Mesodermal cell (in vitro differentiated cells): ENCODE measurements at regions not wholly inside any gene's neighbourhood (a gene's known extent, or its start where the extent isn't known, plus 50 kb on each side); places are given as distances from the start of the nearest gene placed in this dataset.

ENCODE experiments used
- H3K27ac ChIP-seq: 2 replicates; pipeline ENCODE4 v1.7.0; 2013; ENCODE audit warnings: mild to moderate bottlenecking, low read depth, low read length, moderate library complexity; ENCODE audit not compliant: severe bottlenecking
- H3K36me3 ChIP-seq: 2 replicates; pipeline ENCODE4 v1.7.1; 2013; ENCODE audit warnings: mild to moderate bottlenecking, low read length, moderate library complexity; ENCODE audit not compliant: control insufficient read depth, insufficient read depth
- H3K4me1 ChIP-seq: one replicate; pipeline ENCODE4 v1.7.1; 2013; ENCODE audit warnings: mild to moderate bottlenecking, low read length; ENCODE audit not compliant: insufficient read depth, control insufficient read depth, poor library complexity, severe bottlenecking
- H3K4me3 ChIP-seq: 2 replicates; pipeline ENCODE4 v1.7.0; 2013; ENCODE audit warnings: low read length, control low read depth, mild to moderate bottlenecking; ENCODE audit not compliant: insufficient read depth, poor library complexity, severe bottlenecking; ENCODE audit errors: extremely low read depth
- H3K9me3 ChIP-seq: 2 replicates; pipeline ENCODE4 v1.7.1; 2013; ENCODE audit warnings: mild to moderate bottlenecking, low read length, moderate library complexity; ENCODE audit not compliant: control insufficient read depth
- WGBS, 2 experiments: methylation state at CpG; one replicate each; pipeline ENCODE4 v1.1.5; 2013; ENCODE audit warnings: missing lambda C conversion rate in 2 of 2; ENCODE audit not compliant: insufficient coverage in 2 of 2; 5-methylcytosine and 5-hydroxymethylcytosine counted together

DNA sequence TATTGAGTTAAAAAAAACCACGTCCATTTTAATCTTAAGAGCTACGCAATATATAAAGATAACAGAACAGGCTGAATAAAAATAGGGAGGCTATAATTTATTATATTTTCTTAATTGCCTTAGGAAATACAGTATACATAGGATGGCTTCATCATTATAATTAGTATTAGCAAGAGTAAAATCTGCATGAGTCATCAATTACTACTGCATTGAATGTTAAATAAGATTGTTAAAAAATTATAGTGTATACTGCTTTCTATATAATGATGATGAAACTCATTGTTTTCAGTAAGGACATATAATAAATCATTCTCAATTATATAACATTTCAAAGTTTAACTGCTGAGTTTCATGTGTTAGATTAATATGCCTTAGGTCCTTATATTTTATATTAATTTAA lies 133.4 kb upstream of the GRID2 start:
- no CpG with 5 or more reads among the region's 2 CpGs for WGBS, 2 experiments
- Histone ChIP-seq H3K36me3 (no peaks in the 10 kb centered on the region), H3K4me3 (no peak overlapping the region), H3K9me3 (no peaks in the 10 kb centered on the region), H3K4me1 (no peaks in the 10 kb centered on the region), H3K27ac (no peak overlapping the region)

DNA sequence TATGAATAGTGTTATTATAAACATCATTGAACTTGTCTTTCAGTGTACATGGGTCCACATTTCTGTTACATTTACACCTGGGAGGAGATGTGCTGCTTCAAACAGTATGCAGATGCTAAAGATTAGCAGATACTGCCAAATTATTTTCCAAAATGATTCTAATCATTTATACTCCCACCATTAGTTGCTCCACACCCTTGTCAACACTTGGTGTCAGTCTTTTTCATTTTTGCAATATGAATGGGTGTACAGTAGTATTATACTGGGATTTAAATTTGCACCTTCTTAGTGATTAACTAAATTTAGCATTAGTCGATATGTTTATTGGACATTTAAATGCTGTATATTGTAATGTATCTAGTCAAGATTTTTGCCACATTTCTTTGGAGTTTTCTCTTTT lies 131.6 kb upstream of the GRID2 start:
- no peaks in the 10 kb centered on the region for H3K9me3 ChIP-seq
- H3K36me3 ChIP-seq: no peaks in the 10 kb centered on the region
- H3K27ac ChIP-seq: no peak overlapping the region
- H3K4me1 ChIP-seq: no peaks in the 10 kb centered on the region
- WGBS, 2 experiments: no CpG with 5 or more reads among the region's 1 CpG
- no peak overlapping the region for H3K4me3 ChIP-seq

DNA sequence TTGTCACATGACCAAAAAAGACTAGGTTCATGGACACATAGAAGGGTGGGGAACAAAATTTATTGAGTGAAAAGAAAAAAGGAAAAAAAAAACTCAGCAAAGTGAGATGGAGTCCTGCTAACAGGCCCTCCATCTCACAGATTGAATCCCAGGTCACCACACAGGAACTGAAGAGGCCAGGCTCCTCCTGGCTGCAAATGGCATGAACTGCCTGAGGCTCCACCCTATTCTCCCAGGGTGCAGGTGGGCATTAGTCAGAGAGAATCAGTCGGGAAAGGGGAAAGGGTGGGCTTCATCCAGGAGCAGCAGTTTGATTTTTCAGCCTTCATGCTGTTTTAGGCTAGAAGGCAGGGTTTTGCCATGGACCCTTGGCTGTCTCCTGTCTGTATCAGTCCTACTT lies 128.5 kb upstream of the GRID2 start:
- H3K27ac ChIP-seq: no peak overlapping the region
- no peaks in the 10 kb centered on the region for H3K4me1 ChIP-seq
- no peaks in the 10 kb centered on the region for H3K9me3 ChIP-seq
- 20% methylated on average over 1 of the region's 1 CpG; no CpG with 5 or more reads in 1 of the 2 experiments for WGBS, 2 experiments
- no peaks in the 10 kb centered on the region for H3K36me3 ChIP-seq
- no peak overlapping the region for H3K4me3 ChIP-seq

DNA sequence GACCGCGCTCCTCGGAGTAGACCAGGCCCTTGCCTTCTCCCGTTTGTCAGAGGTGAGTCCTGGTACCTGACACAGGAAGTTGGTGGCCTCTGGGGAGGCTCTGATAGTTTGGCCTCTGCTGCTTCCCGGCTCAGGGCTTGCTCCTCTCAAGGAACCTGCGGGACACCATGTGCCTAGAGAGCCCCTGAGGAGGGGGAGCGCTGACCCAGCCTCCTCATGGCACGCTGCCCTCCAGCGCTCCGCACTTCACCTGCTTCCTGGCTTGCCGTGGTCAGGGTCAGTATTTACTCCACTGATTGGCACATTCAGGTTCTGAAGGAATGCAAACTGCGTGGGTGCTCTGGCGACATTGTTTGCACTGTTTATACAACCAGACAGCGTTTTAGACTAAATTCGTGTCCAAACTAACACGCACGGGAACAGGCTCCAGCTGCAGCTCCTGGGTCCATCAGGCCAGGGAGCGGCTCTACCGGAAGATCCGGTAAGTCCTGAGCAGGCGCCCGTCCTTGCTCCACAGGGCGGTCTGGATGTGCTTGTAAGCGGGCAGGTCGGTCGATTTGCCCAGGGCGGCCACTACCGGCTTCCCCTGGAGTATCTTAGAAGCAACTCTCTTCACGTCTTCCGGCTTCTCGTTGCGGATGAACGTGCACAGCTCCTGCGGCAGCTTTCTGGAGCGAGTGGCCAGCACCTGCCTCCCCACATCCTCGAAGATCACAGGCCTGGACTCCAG lies 121.6 kb upstream of the GRID2 start:
- H3K9me3 ChIP-seq: peaks cover 6% of the 10 kb centered on the region
- H3K27ac ChIP-seq: no peak overlapping the region
- H3K4me1 ChIP-seq: no peaks in the 10 kb centered on the region
- no peak overlapping the region for H3K4me3 ChIP-seq
- 96% methylated on average over 29 to 36 of the region's 36 CpGs for WGBS, 2 experiments
- H3K36me3 ChIP-seq: no peaks in the 10 kb centered on the region

DNA sequence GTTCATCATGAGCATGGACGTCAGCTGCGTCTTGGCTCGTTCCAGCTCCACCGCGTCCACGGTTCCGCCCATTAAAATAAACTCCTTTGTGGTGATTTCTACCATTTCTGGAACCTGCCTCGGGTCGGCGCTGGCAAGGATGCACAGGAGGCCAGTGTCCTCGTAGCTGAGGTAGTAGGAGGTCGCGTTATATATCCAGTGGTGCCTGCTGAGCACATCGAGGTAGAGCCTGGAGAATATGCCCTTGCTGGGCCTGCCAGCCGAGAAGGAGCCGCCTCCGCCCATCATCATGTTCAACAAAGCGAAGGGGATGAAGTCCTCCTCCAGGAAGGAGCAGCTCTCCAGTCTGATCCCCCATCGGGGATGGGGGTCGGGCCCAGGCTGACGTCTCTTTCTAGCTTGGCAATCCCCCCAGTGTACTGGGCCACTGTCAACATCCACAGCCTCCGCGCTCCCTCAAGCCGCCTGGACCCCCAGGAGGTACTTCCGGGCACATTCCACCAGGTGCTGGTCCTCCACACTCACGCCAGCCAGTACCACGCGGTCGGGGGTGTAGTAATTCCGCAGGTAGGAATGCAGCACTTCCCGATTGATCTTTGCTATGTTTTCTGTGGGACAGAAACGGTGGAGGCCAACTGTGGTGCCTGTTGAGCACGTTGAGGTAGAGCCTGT lies 120.9 kb upstream of the GRID2 start:
- 93% methylated on average over 29 to 31 of the region's 33 CpGs for WGBS, 2 experiments
- no peaks in the 10 kb centered on the region for H3K4me1 ChIP-seq
- H3K9me3 ChIP-seq: peaks cover 6% of the 10 kb centered on the region
- H3K4me3 ChIP-seq: no peak overlapping the region
- no peaks in the 10 kb centered on the region for H3K36me3 ChIP-seq
- no peak overlapping the region for H3K27ac ChIP-seq

DNA sequence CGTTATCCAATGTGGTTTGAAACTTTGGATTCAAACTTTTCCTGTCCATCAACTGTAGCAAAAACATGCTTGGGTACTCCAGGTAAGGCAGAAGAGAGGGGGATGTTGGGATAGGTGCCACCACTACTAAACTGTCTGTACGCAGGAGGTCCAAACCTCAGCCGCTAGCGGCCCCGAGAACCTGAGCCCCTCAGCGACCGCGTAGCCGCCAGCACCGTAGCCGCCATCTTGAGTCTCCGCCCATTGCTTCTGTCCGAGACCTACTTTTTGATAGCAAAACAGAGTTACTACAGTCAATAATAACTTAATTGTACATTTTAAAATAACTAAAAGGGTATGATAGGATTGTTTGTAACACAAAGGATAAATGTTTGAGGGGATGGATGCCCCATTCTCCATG lies 119.9 kb upstream of the GRID2 start:
- Histone ChIP-seq H3K4me1 (no peaks in the 10 kb centered on the region), H3K27ac (no peak overlapping the region), H3K9me3 (peaks cover 6% of the 10 kb centered on the region), H3K4me3 (no peak overlapping the region), H3K36me3 (no peaks in the 10 kb centered on the region)
- 95 to 97% methylated on average over 4 to 9 of the region's 13 CpGs for WGBS, 2 experiments

DNA sequence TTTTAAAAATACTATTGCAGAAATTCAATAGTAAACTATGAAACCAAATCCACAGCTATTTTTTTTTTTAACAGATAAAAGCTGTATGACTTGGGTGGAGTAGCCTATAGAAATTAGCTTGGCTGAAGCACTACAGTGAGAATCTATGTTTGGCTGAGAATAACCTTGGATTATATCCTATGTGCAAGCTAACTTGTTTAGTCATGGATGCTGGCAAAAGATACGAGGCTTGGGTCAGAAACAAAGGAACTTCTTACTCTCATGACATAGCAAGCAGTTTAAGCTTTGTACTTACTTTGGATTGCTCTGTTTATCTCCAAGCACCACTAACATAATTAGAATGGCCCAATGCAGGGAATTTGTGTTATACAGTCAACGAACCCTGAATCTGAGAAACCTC lies 119.2 kb upstream of the GRID2 start:
- no peak overlapping the region for H3K27ac ChIP-seq
- no peaks in the 10 kb centered on the region for H3K36me3 ChIP-seq
- H3K4me1 ChIP-seq: no peaks in the 10 kb centered on the region
- 56% methylated on average over 1 of the region's 2 CpGs; no CpG with 5 or more reads in 1 of the 2 experiments for WGBS, 2 experiments
- peaks cover 6% of the 10 kb centered on the region for H3K9me3 ChIP-seq
- H3K4me3 ChIP-seq: no peak overlapping the region

DNA sequence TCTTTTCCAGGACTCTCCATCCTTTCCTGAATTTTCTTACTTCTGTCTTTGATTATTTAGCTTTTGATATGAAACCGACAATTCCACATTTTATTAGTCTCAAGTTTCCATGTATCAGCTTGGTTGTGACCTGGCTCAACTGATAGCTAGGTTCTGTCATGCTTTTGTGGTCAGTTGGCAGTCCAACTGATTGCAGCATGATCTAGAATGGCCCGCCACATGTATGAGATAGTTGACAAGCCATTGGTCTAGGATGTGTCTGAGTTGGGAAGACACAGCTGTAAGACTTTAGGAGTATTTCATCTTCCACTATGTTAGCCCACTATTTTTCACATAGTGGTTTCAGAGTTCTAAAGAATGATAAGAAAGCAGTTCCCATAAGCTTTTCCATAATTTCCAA lies 117.5 kb upstream of the GRID2 start:
- no peaks in the 10 kb centered on the region for H3K36me3 ChIP-seq
- no peak overlapping the region for H3K27ac ChIP-seq
- peaks cover 6% of the 10 kb centered on the region for H3K9me3 ChIP-seq
- H3K4me1 ChIP-seq: no peaks in the 10 kb centered on the region
- WGBS, 2 experiments: no CpG with 5 or more reads among the region's 2 CpGs
- no peak overlapping the region for H3K4me3 ChIP-seq

DNA sequence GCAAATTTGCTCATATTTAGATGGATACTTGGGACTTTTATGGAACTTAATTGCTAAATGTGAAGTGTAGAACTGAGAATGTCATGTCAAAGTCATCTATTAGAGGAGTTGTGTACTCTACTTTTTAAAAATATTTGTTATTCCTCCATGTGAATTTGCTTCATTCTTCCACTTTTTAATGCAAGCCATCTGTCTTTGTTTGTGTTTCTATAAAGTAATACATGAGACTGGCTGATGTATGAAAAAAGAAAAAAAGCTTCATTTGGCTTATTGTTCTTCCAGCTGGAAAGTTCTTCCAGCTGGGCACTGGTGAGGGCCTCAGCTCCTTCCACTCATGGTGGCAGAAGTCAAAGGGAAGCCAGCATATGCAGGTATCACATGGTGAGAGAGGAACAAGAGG lies 114.6 kb upstream of the GRID2 start:
- Histone ChIP-seq H3K4me3 (no peak overlapping the region), H3K27ac (no peak overlapping the region), H3K9me3 (no peaks in the 10 kb centered on the region), H3K4me1 (no peaks in the 10 kb centered on the region), H3K36me3 (no peaks in the 10 kb centered on the region)

DNA sequence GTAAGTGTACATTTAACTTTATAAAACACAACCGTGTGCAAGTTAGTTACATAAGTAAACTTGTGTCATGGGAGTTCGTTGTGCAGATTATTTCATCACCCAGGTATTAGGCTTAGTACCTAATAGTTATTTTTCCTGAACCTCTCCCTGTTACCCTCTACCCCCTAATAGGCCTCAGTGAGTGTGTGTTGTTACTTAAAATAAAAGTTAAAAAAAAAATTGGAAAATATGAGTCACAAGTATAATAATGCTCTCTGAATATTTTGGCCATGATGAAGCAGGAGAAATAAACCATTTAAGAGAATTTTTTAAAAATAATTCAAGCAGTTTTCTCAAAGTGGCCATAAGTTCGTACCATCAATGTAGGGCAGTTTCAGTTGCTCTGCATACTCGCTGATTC lies 105.1 kb upstream of the GRID2 start:
- WGBS, 2 experiments: 100% methylated on average over 1 of the region's 4 CpGs; no CpG with 5 or more reads in 1 of the 2 experiments
- Histone ChIP-seq H3K4me1 (no peaks in the 10 kb centered on the region), H3K9me3 (no peaks in the 10 kb centered on the region), H3K36me3 (no peaks in the 10 kb centered on the region), H3K4me3 (no peak overlapping the region), H3K27ac (no peak overlapping the region)

DNA sequence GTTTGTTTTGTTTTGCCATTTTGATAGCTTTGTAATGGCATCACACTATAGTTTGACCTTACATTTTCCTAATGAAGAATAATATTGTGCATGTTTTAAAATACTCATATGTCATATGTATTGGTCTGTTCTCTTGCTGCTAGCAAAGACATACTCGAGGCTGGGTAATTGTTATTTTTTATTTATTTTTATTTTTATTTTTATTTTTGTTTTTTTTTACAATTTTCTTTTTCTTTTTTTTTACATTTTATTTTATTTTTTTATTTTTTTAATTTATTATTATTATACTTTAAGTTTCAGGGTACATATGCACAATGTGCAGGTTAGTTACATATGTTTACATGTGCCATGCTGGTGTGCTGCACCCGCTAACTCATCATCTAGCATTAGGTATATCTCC lies 104.6 kb upstream of the GRID2 start:
- no peak overlapping the region for H3K4me3 ChIP-seq
- no peaks in the 10 kb centered on the region for H3K4me1 ChIP-seq
- H3K9me3 ChIP-seq: no peaks in the 10 kb centered on the region
- WGBS, 2 experiments: no CpG with 5 or more reads among the region's 2 CpGs
- no peak overlapping the region for H3K27ac ChIP-seq
- H3K36me3 ChIP-seq: no peaks in the 10 kb centered on the region
